Transverse colon (tissue), 3 donors: ENCODE measurements at regions not wholly inside any gene's neighbourhood (a gene's known extent, or its start where the extent isn't known, plus 50 kb on each side); places are given as distances from the start of the nearest gene placed in this dataset.

ENCODE experiments used
- EP300 ChIP-seq: sonication (generic); formaldehyde crosslinking; IDR thresholded peaks from one replicate; pipeline ENCODE4 v1.6.1; 2017; ENCODE audit warnings: antibody characterized with exemption, low read depth
- TF ChIP-seq, protein P1 (sequence below), 5 experiments: fragments of 200-600 bp in 3 of 5; fragments of 450-650 bp in 2 of 5; sonication (generic) in 3 of 5; IDR thresholded peaks; 1 replicate in 2 of 5; 2 replicates in 3 of 5; pipeline ENCODE4 v1.5.1; 2016 to 2017; ENCODE audit warnings: antibody characterized with exemption in 5 of 5, inconsistent platforms in 3 of 5, mild to moderate bottlenecking in 2 of 5, moderate library complexity in 1 of 5

DNA sequence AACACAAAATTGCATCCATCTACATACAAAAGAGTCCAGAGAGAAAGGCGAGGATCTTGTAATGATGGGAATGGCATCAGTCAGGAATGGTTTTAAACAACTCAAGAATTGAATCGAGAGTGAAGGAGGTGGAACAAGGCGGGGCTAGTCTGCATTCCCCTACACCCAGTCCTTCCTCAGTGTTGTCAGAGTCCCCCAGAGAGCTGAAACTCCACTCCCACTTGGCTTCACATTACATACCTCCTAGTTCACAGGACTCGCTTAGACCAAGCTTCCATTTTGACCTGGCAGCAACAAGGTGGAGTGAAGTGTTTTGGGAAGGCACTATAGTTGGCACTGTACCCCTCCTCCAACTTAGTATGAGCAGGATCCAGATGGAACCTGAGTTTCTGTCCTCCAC, 1273.5 kb upstream of the CRIM1 start:
- no peak for TF ChIP-seq EP300
- TF ChIP-seq, protein P1, sequence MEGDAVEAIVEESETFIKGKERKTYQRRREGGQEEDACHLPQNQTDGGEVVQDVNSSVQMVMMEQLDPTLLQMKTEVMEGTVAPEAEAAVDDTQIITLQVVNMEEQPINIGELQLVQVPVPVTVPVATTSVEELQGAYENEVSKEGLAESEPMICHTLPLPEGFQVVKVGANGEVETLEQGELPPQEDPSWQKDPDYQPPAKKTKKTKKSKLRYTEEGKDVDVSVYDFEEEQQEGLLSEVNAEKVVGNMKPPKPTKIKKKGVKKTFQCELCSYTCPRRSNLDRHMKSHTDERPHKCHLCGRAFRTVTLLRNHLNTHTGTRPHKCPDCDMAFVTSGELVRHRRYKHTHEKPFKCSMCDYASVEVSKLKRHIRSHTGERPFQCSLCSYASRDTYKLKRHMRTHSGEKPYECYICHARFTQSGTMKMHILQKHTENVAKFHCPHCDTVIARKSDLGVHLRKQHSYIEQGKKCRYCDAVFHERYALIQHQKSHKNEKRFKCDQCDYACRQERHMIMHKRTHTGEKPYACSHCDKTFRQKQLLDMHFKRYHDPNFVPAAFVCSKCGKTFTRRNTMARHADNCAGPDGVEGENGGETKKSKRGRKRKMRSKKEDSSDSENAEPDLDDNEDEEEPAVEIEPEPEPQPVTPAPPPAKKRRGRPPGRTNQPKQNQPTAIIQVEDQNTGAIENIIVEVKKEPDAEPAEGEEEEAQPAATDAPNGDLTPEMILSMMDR (IDR thresholded peaks at IDR 0.05) = no peak
